ENCODE measurements at regions not wholly inside any gene's neighbourhood (a gene's known extent, or its start where the extent isn't known, plus 50 kb on each side); places are given as distances from the start of the nearest gene placed in this dataset.

DNA sequence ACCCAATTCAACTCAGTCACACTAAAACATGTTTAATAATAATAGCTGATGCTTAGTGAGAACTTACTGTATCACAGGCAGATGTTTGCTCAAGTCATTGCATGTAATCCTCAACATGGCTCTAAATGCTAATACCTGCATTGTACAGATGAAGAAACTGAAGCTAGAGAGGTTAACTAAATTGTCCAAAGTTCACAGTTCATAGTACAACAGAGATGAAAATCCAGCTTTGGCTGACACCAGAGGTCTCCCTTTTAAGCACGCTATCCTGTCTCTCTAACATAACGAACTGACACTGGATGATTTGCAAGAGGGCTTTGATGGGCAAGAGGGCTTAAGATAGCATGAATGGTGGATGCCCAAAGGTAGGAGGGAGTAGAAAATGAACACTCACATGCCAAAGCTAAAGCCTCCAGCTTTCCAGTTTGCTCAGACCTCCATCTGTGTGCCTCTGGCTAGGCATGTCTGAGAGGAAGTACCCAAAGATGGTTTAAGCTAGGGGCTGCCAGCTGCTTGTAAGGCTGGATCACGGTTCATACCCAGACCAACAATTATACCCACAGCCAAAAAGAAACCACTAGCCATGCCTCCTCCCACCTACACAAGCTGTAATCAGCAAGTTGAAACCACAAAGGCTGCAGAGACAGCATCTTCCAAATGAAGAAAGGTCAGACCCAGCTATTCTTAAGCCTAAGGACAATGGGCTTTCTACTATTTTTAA lies 196.9 kb upstream of the UBL3 start:
- TF ChIP-seq, protein P1, sequence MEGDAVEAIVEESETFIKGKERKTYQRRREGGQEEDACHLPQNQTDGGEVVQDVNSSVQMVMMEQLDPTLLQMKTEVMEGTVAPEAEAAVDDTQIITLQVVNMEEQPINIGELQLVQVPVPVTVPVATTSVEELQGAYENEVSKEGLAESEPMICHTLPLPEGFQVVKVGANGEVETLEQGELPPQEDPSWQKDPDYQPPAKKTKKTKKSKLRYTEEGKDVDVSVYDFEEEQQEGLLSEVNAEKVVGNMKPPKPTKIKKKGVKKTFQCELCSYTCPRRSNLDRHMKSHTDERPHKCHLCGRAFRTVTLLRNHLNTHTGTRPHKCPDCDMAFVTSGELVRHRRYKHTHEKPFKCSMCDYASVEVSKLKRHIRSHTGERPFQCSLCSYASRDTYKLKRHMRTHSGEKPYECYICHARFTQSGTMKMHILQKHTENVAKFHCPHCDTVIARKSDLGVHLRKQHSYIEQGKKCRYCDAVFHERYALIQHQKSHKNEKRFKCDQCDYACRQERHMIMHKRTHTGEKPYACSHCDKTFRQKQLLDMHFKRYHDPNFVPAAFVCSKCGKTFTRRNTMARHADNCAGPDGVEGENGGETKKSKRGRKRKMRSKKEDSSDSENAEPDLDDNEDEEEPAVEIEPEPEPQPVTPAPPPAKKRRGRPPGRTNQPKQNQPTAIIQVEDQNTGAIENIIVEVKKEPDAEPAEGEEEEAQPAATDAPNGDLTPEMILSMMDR (IDR thresholded peaks at IDR 0.05; ENCODE audit: borderline replicate concordance, extremely low read depth, low read length, poor library complexity, severe bottlenecking): no peak
- TF ChIP-seq EZH2 (IDR thresholded peaks at IDR 0.05; ENCODE audit: borderline replicate concordance, low read depth, low read length, severe bottlenecking): no peak
